ENCODE measurements at regions not wholly inside any gene's neighbourhood (a gene's known extent, or its start where the extent isn't known, plus 50 kb on each side); places are given as distances from the start of the nearest gene placed in this dataset.

GRCh38 chr3:28824316-28824715, 456.6 kb upstream of the RBMS3 start:
- no peak for DNase-seq (ENCODE audit: low spot score)

- no peak for DNase-seq (ENCODE audit: low spot score)
Measured at GRCh38 chr3:28826840-28827239, 454.0 kb upstream of the RBMS3 start.

- DNase-seq (ENCODE audit: low spot score): no peak
Measured at GRCh38 chr3:28835249-28835648, 445.6 kb upstream of the RBMS3 start.

- DNase-seq (ENCODE audit: low spot score): no peak
Measured at GRCh38 chr3:28835751-28836150, 445.1 kb upstream of the RBMS3 start.

- DNase-seq (ENCODE audit: low spot score): no peak
Measured at GRCh38 chr3:28836199-28836598, 444.7 kb upstream of the RBMS3 start.

- no peak for DNase-seq (ENCODE audit: low spot score)
Measured at GRCh38 chr3:28840976-28841376, 439.9 kb upstream of the RBMS3 start.

- DNase-seq (ENCODE audit: low spot score): no peak
Measured at GRCh38 chr3:28841441-28841840, 439.4 kb upstream of the RBMS3 start.

- no peak for DNase-seq (ENCODE audit: low spot score)
Measured at GRCh38 chr3:28844298-28845005, 436.4 kb upstream of the RBMS3 start.

GRCh38 chr3:28845006-28845324, 435.9 kb upstream of the RBMS3 start:
- DNase-seq (ENCODE audit: low spot score): no peak

- no peak for DNase-seq (ENCODE audit: low spot score)
Measured at GRCh38 chr3:28846971-28847478, 433.8 kb upstream of the RBMS3 start.

- DNase-seq (ENCODE audit: low spot score): no peak
Measured at GRCh38 chr3:28847736-28848135, 433.1 kb upstream of the RBMS3 start.

- no peak for DNase-seq (ENCODE audit: low spot score)
Measured at GRCh38 chr3:28850186-28850585, 430.7 kb upstream of the RBMS3 start.

- no peak for DNase-seq (ENCODE audit: low spot score)
Measured at GRCh38 chr3:28853830-28854229, 427.0 kb upstream of the RBMS3 start.

- DNase-seq (ENCODE audit: low spot score): no peak
Measured at GRCh38 chr3:28856796-28857195, 424.1 kb upstream of the RBMS3 start.

GRCh38 chr3:28859897-28860296, 421.0 kb upstream of the RBMS3 start:
- no peak for DNase-seq (ENCODE audit: low spot score)

- DNase-seq (ENCODE audit: low spot score): no peak
Measured at GRCh38 chr3:28860307-28860706, 420.6 kb upstream of the RBMS3 start.

GRCh38 chr3:28863186-28863585, 417.7 kb upstream of the RBMS3 start:
- no peak for DNase-seq (ENCODE audit: low spot score)

- DNase-seq (ENCODE audit: low spot score): no peak
Measured at GRCh38 chr3:28867836-28868235, 413.0 kb upstream of the RBMS3 start.

GRCh38 chr3:28868897-28869296, 412.0 kb upstream of the RBMS3 start:
- no peak for DNase-seq (ENCODE audit: low spot score)

- DNase-seq (ENCODE audit: low spot score): no peak
Measured at GRCh38 chr3:28877912-28878311, 403.0 kb upstream of the RBMS3 start.

GRCh38 chr3:28890373-28890772, 390.5 kb upstream of the RBMS3 start:
- no peak for DNase-seq (ENCODE audit: low spot score)

GRCh38 chr3:28891485-28891884, 389.4 kb upstream of the RBMS3 start:
- no peak for DNase-seq (ENCODE audit: low spot score)

- DNase-seq (ENCODE audit: low spot score): no peak
Measured at GRCh38 chr3:28900301-28900700, 380.6 kb upstream of the RBMS3 start.

- no peak for DNase-seq (ENCODE audit: low spot score)
Measured at GRCh38 chr3:28901018-28901417, 379.9 kb upstream of the RBMS3 start.

Measured in CD4-positive, alpha-beta T cell treated with Interleukin-15 for 4 hours (primary cell).